IMR-90 (cell line): ENCODE measurements at regions not wholly inside any gene's neighbourhood (a gene's known extent, or its start where the extent isn't known, plus 50 kb on each side); places are given as distances from the start of the nearest gene placed in this dataset.
A peak's percentile ranks its signal among the peaks of the same experiment; 100 is the strongest.

Experiments used
- ATAC-seq: fragments of 200-7000 bp; cut with Tn5 transposase; 2 replicates; pipeline ENCODE4 v1.9.1; 2020; ENCODE audit warnings: low read depth, mild to moderate bottlenecking, moderate library complexity
- BruUV-seq: library from RNA; stranded (reverse); fragments of 400-500 nt; replicated peaks from 2 replicates; lab custom pipeline; 2021; lab: Mats Ljungman, UMichigan
- CTCF ChIA-PET: fragments of 300-600 bp; formaldehyde crosslinking; extraction: SDS; loops from one replicate; lab custom pipeline; 2021; ENCODE audit warnings: antibody characterized with exemption; lab: Yijun Ruan, JAX
- POLR2A ChIA-PET: fragments of 300-600 bp; sonication (Branson Sonifier 250); formaldehyde crosslinking; loops from one replicate; lab custom pipeline; 2022; ENCODE audit warnings: antibody characterized with exemption; ENCODE audit not compliant: unreplicated experiment; lab: Charles Lee
- DNase-seq: peaks from one replicate; pipeline ENCODE4 v3.0.0; 2013
- H2AFZ ChIP-seq: replicated peaks from 2 replicates; pipeline ENCODE3; 2013; ENCODE audit warnings: low read length, mild to moderate bottlenecking; ENCODE audit not compliant: poor library complexity
- H2AK5ac ChIP-seq: 2 replicates; pipeline ENCODE4 v1.6.1; 2013; ENCODE audit warnings: low read depth, low read length, inconsistent platforms
- H2AK9ac ChIP-seq: replicated peaks from 2 replicates; pipeline ENCODE3; 2013; ENCODE audit warnings: mild to moderate bottlenecking, low read depth, low read length, moderate library complexity; ENCODE audit not compliant: poor library complexity
- H2BK120ac ChIP-seq: 2 replicates; pipeline ENCODE4 v1.6.1; 2013; ENCODE audit warnings: low read depth, low read length, inconsistent platforms
- H2BK15ac ChIP-seq: 3 replicates; pipeline ENCODE4 v1.6.1; 2013; ENCODE audit warnings: low read depth, low read length, inconsistent platforms
- H2BK20ac ChIP-seq: 2 replicates; pipeline ENCODE4 v1.6.1; 2013; ENCODE audit warnings: low read depth, mild to moderate bottlenecking, inconsistent platforms, low read length, moderate library complexity
- H2BK5ac ChIP-seq: 2 replicates; pipeline ENCODE4 v1.6.1; 2013; ENCODE audit warnings: mild to moderate bottlenecking, low read depth, low read length, inconsistent platforms; ENCODE audit not compliant: poor library complexity, severe bottlenecking
- H3K14ac ChIP-seq: replicated peaks from 2 replicates; pipeline ENCODE4 v1.6.1; 2013; ENCODE audit warnings: low read depth, low read length, inconsistent platforms
- H3K18ac ChIP-seq: 2 replicates; pipeline ENCODE4 v1.6.1; 2013; ENCODE audit warnings: low read depth, low read length, control low read depth
- H3K23ac ChIP-seq: 2 replicates; pipeline ENCODE4 v1.6.1; 2013; ENCODE audit warnings: low read depth, low read length, inconsistent platforms
- H3K27ac ChIP-seq: 2 replicates; pipeline ENCODE4 v1.5.1; 2013; ENCODE audit warnings: mild to moderate bottlenecking, control low read depth, low read length; ENCODE audit not compliant: insufficient read depth
- H3K27me3 ChIP-seq: 2 replicates; pipeline ENCODE4 v1.6.1; 2013; ENCODE audit warnings: low read length; ENCODE audit not compliant: control insufficient read depth, insufficient read depth
- H3K36me3 ChIP-seq: 2 replicates; pipeline ENCODE4 v1.6.1; 2013; ENCODE audit warnings: low read length, mixed read lengths; ENCODE audit not compliant: control insufficient read depth, insufficient read depth
- H3K4ac ChIP-seq: 2 replicates; pipeline ENCODE4 v1.6.1; 2013; ENCODE audit warnings: low read depth, low read length, inconsistent platforms
- H3K4me1 ChIP-seq: 2 replicates; pipeline ENCODE4 v1.6.1; 2013; ENCODE audit warnings: low read length, mixed read lengths; ENCODE audit not compliant: control insufficient read depth, insufficient read depth
- H3K4me2 ChIP-seq: 2 replicates; pipeline ENCODE4 v1.6.1; 2013; ENCODE audit warnings: low read depth, mild to moderate bottlenecking, control low read depth, low read length, moderate library complexity
- H3K4me3 ChIP-seq: 2 replicates; pipeline ENCODE4 v1.5.1; 2013; ENCODE audit warnings: low read depth, mild to moderate bottlenecking, control low read depth, low read length, moderate library complexity; ENCODE audit not compliant: insufficient read depth
- H3K56ac ChIP-seq: 2 replicates; pipeline ENCODE4 v1.6.1; 2013; ENCODE audit warnings: low read length, inconsistent platforms; ENCODE audit not compliant: insufficient read depth; ENCODE audit errors: extremely low read depth
- H3K79me1 ChIP-seq, 2 experiments: 2 replicates each; pipeline ENCODE4 v1.6.1; 2013; ENCODE audit warnings: low read length in 2 of 2, inconsistent platforms in 1 of 2, low read depth in 1 of 2
- H3K9ac ChIP-seq: 2 replicates; pipeline ENCODE4 v1.6.1; 2013; ENCODE audit warnings: low read depth, low read length, control low read depth
- H3K9me1 ChIP-seq: 2 replicates; pipeline ENCODE4 v1.6.1; 2013; ENCODE audit warnings: low read length, inconsistent platforms; ENCODE audit not compliant: insufficient read depth
- H3K9me3 ChIP-seq: 2 replicates; pipeline ENCODE4 v1.6.1; 2013; ENCODE audit warnings: low read length; ENCODE audit not compliant: control insufficient read depth, insufficient read depth
- H4K20me1 ChIP-seq: 2 replicates; pipeline ENCODE4 v1.6.1; 2013; ENCODE audit warnings: low read length, inconsistent platforms; ENCODE audit not compliant: insufficient read depth
- H4K5ac ChIP-seq: 2 replicates; pipeline ENCODE4 v1.6.1; 2013; ENCODE audit warnings: mild to moderate bottlenecking, low read depth, low read length, control low read depth
- H4K8ac ChIP-seq, 2 experiments: 2 replicates each; pipeline ENCODE4 v1.6.1; 2013; ENCODE audit warnings: low read depth in 2 of 2, low read length in 2 of 2, control low read depth in 1 of 2, inconsistent platforms in 1 of 2
- H4K91ac ChIP-seq: 2 replicates; pipeline ENCODE4 v1.6.1; 2013; ENCODE audit warnings: low read depth, low read length, inconsistent platforms; ENCODE audit not compliant: insufficient read depth
- CTCF ChIP-seq: conservative IDR thresholded peaks from 2 replicates; pipeline ENCODE4 v1.5.1; 2012; ENCODE audit warnings: mild to moderate bottlenecking, low read depth, low read length, improper control_type of control experiment
- SMC3 ChIP-seq: fragments of 150-350 bp; IDR thresholded peaks from 2 replicates; pipeline ENCODE4 v1.6.1; 2016; ENCODE audit warnings: low read depth, mild to moderate bottlenecking, antibody characterized with exemption, low read length, moderate library complexity
- WGBS, 2 experiments: methylation state at CpG; one replicate each; pipeline versions ENCODE4 v1.1.5 to v1.1.7; 2013; ENCODE audit warnings: missing lambda C conversion rate in 2 of 2; ENCODE audit not compliant: insufficient read length in 1 of 2; ENCODE audit errors: extremely low coverage in 2 of 2; 5-methylcytosine and 5-hydroxymethylcytosine counted together
- dilution Hi-C: fragments of 300-500 bp; cut with HindIII; formaldehyde crosslinking; loops from one replicate; pipeline ENCODE4 v1.14.3; 2018; ENCODE audit warnings: low sequenced_read_pairs; ENCODE audit not compliant: unreplicated experiment
- in situ Hi-C: fragments of 300-500 bp; cut with MboI; formaldehyde crosslinking; loops from 3 replicates; pipeline ENCODE4 v1.14.3; 2019; ENCODE audit warnings: low sequenced_read_pairs, inconsistent platforms, mixed read lengths
- intact Hi-C: fragments of 100-400 bp; cut with micrococcal nuclease; formaldehyde crosslinking; loops from 2 replicates; pipeline ENCODE4 v1.10.0; 2022

- ATAC-seq, result no peak
- Histone ChIP-seq H3K18ac (no peak overlapping the region), H3K4me3 (no peak overlapping the region), H4K20me1 (no peaks in the 10 kb centered on the region), H2AK5ac (no peak overlapping the region), H2AK9ac (no peak overlapping the region), H2BK20ac (no peak overlapping the region), H3K56ac (no peak overlapping the region), H2BK5ac (no peak overlapping the region), H2AFZ (no peak overlapping the region), H3K4me2 (no peak overlapping the region), H2BK15ac (no peak overlapping the region), H4K8ac (no peak overlapping the region), H3K4ac (no peak overlapping the region), H3K9ac (no peak overlapping the region), H2BK120ac (no peak overlapping the region), H3K23ac (no peak overlapping the region), H3K27ac (no peak overlapping the region), H3K14ac (no peak overlapping the region), H3K36me3 (no peaks in the 10 kb centered on the region), H3K9me3 (no peaks in the 10 kb centered on the region), H3K27me3 (no peaks in the 10 kb centered on the region), H3K9me1 (no peaks in the 10 kb centered on the region), H3K4me1 (no peaks in the 10 kb centered on the region), H3K79me1 (no peaks in the 10 kb centered on the region), H4K5ac (no peak overlapping the region), H4K91ac (no peak overlapping the region)
- intact Hi-C loops (no loop called here), dilution Hi-C loops (no loop called here), in situ Hi-C loops (no loop called here)
- no TSS peak for BruUV-seq
- ChIA-PET POLR2A (no interaction called here), CTCF (no interaction called here)
- peak; percentile 20 for DNase-seq
- 0 out of 2 replicates have a peak, but pooled peaks have one; percentile 15 for TF ChIP-seq CTCF
- no peak for TF ChIP-seq SMC3
- 68% methylated on average over 3 of the region's 5 CpGs; no CpG with 5 or more reads in 1 of the 2 experiments for WGBS, 2 experiments
Measured at GRCh38 chr4:19791422-19792123, 460.1 kb upstream of the SLIT2 start.
